ENCODE measurements at regions not wholly inside any gene's neighbourhood (a gene's known extent, or its start where the extent isn't known, plus 50 kb on each side); places are given as distances from the start of the nearest gene placed in this dataset.

DNA sequence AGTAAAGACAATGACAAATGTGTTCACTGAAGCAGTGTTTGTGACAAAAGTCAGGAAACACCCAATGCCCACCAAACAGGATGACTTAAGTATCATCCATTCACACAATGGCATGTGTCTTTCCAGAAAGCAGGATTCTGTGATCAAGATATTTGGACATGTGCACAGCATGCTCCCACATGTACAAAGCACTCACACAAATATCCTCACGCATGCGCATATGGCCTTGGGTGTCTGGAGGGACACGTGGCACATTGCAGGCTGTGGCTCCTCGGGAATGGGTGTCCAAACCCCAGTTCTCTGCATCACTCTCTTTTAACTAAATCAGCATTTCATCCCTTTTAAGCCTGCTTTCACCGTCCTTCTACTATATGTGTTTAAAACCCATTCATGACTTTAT lies 130.5 kb downstream of the KLF13 start:
- ATAC-seq: no peak
- peaks cover 28% of the 10 kb centered on the region for H3K4me1 Mint-ChIP-seq (ENCODE audit: low read depth)

DNA sequence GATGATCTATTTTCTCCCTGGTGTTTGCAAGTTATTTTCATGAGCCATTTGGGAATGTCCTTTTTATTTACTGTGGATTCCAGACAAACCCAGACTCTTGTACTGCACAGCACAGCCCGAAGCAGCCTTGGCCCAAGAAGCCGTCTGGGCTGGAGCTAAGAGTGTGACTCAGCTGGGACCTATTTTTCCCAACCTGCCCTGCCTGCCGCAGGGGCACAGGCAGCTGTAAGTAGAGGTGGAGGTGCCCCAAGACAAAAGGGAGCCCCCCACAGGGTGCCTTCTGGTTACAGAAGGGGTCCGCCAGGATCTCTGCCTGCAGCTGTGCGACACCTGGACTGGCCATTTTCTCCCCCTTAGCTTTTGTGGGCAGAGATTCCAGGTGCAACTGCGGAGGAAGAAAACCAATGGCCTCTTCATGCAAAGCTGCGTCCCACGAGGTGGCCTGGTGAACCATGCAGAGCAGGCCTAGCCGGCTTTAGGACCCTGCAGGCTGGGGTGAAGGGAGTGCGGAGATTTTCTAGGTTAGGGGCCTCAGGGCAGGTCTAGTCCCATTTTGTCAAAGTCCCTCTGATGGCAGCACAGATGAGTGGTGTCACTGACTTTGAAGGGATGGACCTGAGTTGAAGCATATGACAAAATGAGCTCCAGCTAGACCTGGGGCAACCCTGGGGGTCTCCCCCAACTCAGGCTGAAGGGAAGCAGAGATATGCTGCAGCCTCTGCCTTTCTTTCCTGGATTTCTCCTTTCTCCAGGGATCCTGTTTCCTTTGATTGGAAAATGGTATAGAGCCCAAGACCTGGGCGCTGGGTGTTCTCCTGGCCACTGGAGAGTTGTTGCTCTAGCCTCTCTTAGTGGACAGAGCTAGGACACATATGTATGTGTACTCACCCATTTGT lies 131.2 kb downstream of the KLF13 start:
- no peak for ATAC-seq
- TF ChIP-seq, protein P1, sequence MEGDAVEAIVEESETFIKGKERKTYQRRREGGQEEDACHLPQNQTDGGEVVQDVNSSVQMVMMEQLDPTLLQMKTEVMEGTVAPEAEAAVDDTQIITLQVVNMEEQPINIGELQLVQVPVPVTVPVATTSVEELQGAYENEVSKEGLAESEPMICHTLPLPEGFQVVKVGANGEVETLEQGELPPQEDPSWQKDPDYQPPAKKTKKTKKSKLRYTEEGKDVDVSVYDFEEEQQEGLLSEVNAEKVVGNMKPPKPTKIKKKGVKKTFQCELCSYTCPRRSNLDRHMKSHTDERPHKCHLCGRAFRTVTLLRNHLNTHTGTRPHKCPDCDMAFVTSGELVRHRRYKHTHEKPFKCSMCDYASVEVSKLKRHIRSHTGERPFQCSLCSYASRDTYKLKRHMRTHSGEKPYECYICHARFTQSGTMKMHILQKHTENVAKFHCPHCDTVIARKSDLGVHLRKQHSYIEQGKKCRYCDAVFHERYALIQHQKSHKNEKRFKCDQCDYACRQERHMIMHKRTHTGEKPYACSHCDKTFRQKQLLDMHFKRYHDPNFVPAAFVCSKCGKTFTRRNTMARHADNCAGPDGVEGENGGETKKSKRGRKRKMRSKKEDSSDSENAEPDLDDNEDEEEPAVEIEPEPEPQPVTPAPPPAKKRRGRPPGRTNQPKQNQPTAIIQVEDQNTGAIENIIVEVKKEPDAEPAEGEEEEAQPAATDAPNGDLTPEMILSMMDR (IDR thresholded peaks at IDR 0.05): no peak
- no peak overlapping the region for H3K4me3 Mint-ChIP-seq
- no peaks in the 10 kb centered on the region for H3K27me3 Mint-ChIP-seq
- no peak for DNase-seq
- peaks cover 4% of the 10 kb centered on the region for H3K9me3 Mint-ChIP-seq
- ChIA-PET POLR2A (interaction anchor here (1.0 to 2.8 kb wide), 6 partner anchors 12 to 111 kb away, joined by 3 to 23 read pairs (median 7); no protein-coding TSS in a partner anchor), CTCF (interaction anchor here (0.7 to 4.5 kb wide), 5 partner anchors 17 to 243 kb away, joined by 3 to 31 read pairs (median 5); no protein-coding TSS in a partner anchor)
- H3K36me3 Mint-ChIP-seq (ENCODE audit: low read depth): peaks cover 4% of the 10 kb centered on the region
- H3K27ac Mint-ChIP-seq: no peak overlapping the region
- peaks cover 28% of the 10 kb centered on the region for H3K4me1 Mint-ChIP-seq (ENCODE audit: low read depth)
- intact Hi-C loops (cut with micrococcal nuclease): no loop called here

More for the DNA sequence above, 130.5 kb downstream of the KLF13 start:
- H3K27ac Mint-ChIP-seq: no peak overlapping the region
- CTCF ChIA-PET: interaction anchor here (0.7 kb wide), 1 partner anchor 17 kb away, joined by 5 read pairs; no protein-coding TSS in a partner anchor
- no peak for DNase-seq
- no peaks in the 10 kb centered on the region for H3K27me3 Mint-ChIP-seq
- intact Hi-C loops (cut with micrococcal nuclease): no loop called here
- POLR2A ChIA-PET: interaction anchor here (1.0 kb wide), 2 partner anchors 26 to 110 kb away, joined by 3 to 5 read pairs; no protein-coding TSS in a partner anchor
- TF ChIP-seq, protein P1 (IDR thresholded peaks at IDR 0.05): no peak
- peaks cover 4% of the 10 kb centered on the region for H3K36me3 Mint-ChIP-seq (ENCODE audit: low read depth)
- peaks cover 4% of the 10 kb centered on the region for H3K9me3 Mint-ChIP-seq
- no peak overlapping the region for H3K4me3 Mint-ChIP-seq

DNA sequence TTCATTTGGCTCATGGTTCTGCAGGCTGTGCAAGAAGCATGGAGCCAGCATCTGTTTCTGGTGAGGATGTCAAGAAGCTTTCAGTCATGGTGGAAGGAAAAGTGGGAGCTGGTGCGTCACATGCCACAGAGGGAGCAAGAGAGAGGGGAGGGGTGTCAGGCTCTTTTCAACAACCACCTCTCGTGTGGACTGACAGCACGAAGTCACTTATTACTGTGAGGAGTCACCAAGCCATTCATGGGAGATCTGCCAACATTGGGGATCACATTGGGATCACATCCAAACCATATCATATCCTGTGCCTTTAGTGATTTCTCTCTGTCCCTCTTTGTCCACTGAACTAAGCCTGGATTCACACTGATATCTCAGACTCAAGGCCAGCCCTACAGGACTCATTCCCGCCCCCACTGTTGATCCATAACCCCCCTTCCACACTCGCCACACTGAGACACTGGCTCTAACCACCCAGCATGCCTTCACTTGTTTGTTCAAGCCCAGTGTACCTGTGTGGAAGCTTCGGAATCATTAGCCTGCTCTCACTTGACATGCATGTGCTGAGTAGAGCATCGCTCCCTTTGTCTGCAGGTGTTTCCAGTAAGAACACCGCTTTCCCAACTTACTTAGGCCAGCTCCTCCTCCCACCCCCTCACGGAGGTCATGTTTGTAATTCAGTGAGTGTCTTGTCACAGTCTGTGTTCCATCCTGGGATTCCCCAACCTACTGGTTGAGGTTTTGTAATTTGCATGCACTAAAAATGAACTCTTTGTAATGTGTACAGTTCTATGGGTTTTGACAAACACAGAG lies 132.2 kb downstream of the KLF13 start:
- ChIA-PET POLR2A (interaction anchor here (0.7 to 2.8 kb wide), 12 partner anchors 11 to 93 kb away, joined by 3 to 23 read pairs (median 5); no protein-coding TSS in a partner anchor), CTCF (interaction anchor here (1.1 to 4.5 kb wide), 7 partner anchors 11 to 244 kb away, joined by 3 to 31 read pairs (median 5); no protein-coding TSS in a partner anchor)
- H3K36me3 Mint-ChIP-seq (ENCODE audit: low read depth): peaks cover 4% of the 10 kb centered on the region
- TF ChIP-seq, protein P1 (IDR thresholded peaks at IDR 0.05): no peak
- H3K27ac Mint-ChIP-seq: peak overlapping the region; percentile 81
- peak; percentile 98 for ATAC-seq
- peaks cover 4% of the 10 kb centered on the region for H3K9me3 Mint-ChIP-seq
- peaks cover 28% of the 10 kb centered on the region for H3K4me1 Mint-ChIP-seq (ENCODE audit: low read depth)
- DNase-seq: peak; percentile 80
- H3K27me3 Mint-ChIP-seq: no peaks in the 10 kb centered on the region
- intact Hi-C loops (cut with micrococcal nuclease): no loop called here
- H3K4me3 Mint-ChIP-seq: peak overlapping the region; percentile 12

DNA sequence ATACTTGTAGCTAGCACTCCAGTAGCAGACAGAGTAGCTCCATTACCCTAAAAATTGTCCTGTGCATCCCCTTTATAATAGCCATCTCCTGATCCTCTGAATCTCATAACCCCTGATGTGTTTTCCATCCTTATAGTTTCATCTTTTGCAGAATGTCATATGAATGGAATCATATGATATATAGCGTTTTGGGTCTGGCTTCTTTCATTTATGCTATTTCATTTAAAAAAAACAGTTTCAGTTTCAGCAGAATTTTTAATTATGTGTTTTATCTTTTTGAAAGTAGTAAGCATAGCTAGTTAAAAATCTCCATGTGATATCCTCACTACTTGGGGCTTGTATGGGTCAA lies 132.7 kb downstream of the KLF13 start:
- peaks cover 4% of the 10 kb centered on the region for H3K36me3 Mint-ChIP-seq (ENCODE audit: low read depth)
- ATAC-seq (no peak), DNase-seq (no peak)
- POLR2A ChIA-PET: interaction anchor here (1.2 to 2.8 kb wide), 10 partner anchors 11 to 93 kb away, joined by 3 to 23 read pairs (median 6); no protein-coding TSS in a partner anchor
- CTCF ChIA-PET: interaction anchor here (1.1 to 4.5 kb wide), 8 partner anchors 10 to 244 kb away, joined by 3 to 31 read pairs (median 4); no protein-coding TSS in a partner anchor
- intact Hi-C loops (cut with micrococcal nuclease): no loop called here
- no peaks in the 10 kb centered on the region for H3K27me3 Mint-ChIP-seq
- peaks cover 28% of the 10 kb centered on the region for H3K4me1 Mint-ChIP-seq (ENCODE audit: low read depth)
- peak overlapping the region; percentile 81 for H3K27ac Mint-ChIP-seq
- peak overlapping the region; percentile 12 for H3K4me3 Mint-ChIP-seq
- peaks cover 4% of the 10 kb centered on the region for H3K9me3 Mint-ChIP-seq
- TF ChIP-seq, protein P1 (IDR thresholded peaks at IDR 0.05): no peak

Measured in activated CD8-positive, alpha-beta T cell treated with anti-CD3 and anti-CD28 coated beads for 36 hours (primary cell).